ENCODE measurements at regions not wholly inside any gene's neighbourhood (a gene's known extent, or its start where the extent isn't known, plus 50 kb on each side); places are given as distances from the start of the nearest gene placed in this dataset.
A peak's percentile ranks its signal among the peaks of the same experiment; 100 is the strongest.

- Mint-ChIP-seq H3K4me1 (peaks cover 23% of the 10 kb centered on the region), H3K9me3 (no peaks in the 10 kb centered on the region), H3K4me3 (no peak overlapping the region), H3K27ac (no peak overlapping the region), H3K36me3 (no peaks in the 10 kb centered on the region), H3K27me3 (ENCODE audit: insufficient read depth, low read depth) (no peaks in the 10 kb centered on the region)
- Histone ChIP-seq H3K9me3 (ENCODE audit: low read depth) (no peaks in the 10 kb centered on the region), H3K4me1 (peaks cover 12% of the 10 kb centered on the region), H3K36me3 (no peaks in the 10 kb centered on the region), H3F3A (ENCODE audit: low read depth) (no peaks in the 10 kb centered on the region), H3K4me2 (no peak overlapping the region), H3K27me3 (no peaks in the 10 kb centered on the region), H3K9ac (no peak overlapping the region), H4K20me1 (ENCODE audit: low read depth) (no peaks in the 10 kb centered on the region), H3K4me3 (no peak overlapping the region), H2AFZ (replicated peaks) (no peak overlapping the region), H3K27ac (no peak overlapping the region), H3K79me2 (ENCODE audit: low read depth) (no peaks in the 10 kb centered on the region)
- no peak for DNase-seq (ENCODE audit: low spot score)
- TF ChIP-seq EZH2 (IDR thresholded peaks at IDR 0.05) (no peak), CTCF (IDR thresholded peaks at IDR 0.05) (no peak), EZH2phosphoT487 (IDR thresholded peaks at IDR 0.05) (no peak)
Observed at GRCh38 chr10:110360857-110361474, 56.2 kb upstream of the SMNDC1 start.

- H3K4me2 ChIP-seq: no peak overlapping the region
- Mint-ChIP-seq H3K27ac (no peak overlapping the region), H3K4me1 (peaks cover 19% of the 10 kb centered on the region)
Observed at GRCh38 chr10:110361800-110362456, 57.2 kb upstream of the SMNDC1 start.

GRCh38 chr10:110363572-110364411, 59.1 kb upstream of the SMNDC1 start:
- no peaks in the 10 kb centered on the region for H3K9me3 Mint-ChIP-seq
- no peaks in the 10 kb centered on the region for H3K36me3 Mint-ChIP-seq
- no peak for TF ChIP-seq CTCF (IDR thresholded peaks at IDR 0.05)
- TF ChIP-seq EZH2 (IDR thresholded peaks at IDR 0.05): no peak
- no peak for TF ChIP-seq EZH2phosphoT487 (IDR thresholded peaks at IDR 0.05)
- H3K4me3 ChIP-seq: no peak overlapping the region
- no peak overlapping the region for H2AFZ ChIP-seq (replicated peaks)
- peak; percentile 26 for DNase-seq (ENCODE audit: low spot score)
- H3K9me3 ChIP-seq (ENCODE audit: low read depth): no peaks in the 10 kb centered on the region
- H4K20me1 ChIP-seq (ENCODE audit: low read depth): no peaks in the 10 kb centered on the region
- peak overlapping the region; percentile 30 for H3K27ac Mint-ChIP-seq
- H3K4me1 ChIP-seq: peaks cover 12% of the 10 kb centered on the region
- no peaks in the 10 kb centered on the region for H3K27me3 ChIP-seq
- H3K4me2 ChIP-seq: no peak overlapping the region
- H3K79me2 ChIP-seq (ENCODE audit: low read depth): no peaks in the 10 kb centered on the region
- no peaks in the 10 kb centered on the region for H3K36me3 ChIP-seq
- no peaks in the 10 kb centered on the region for H3F3A ChIP-seq (ENCODE audit: low read depth)
- H3K27me3 Mint-ChIP-seq (ENCODE audit: insufficient read depth, low read depth): no peaks in the 10 kb centered on the region
- H3K27ac ChIP-seq: no peak overlapping the region
- H3K9ac ChIP-seq: no peak overlapping the region
- peaks cover 21% of the 10 kb centered on the region for H3K4me1 Mint-ChIP-seq
- no peak overlapping the region for H3K4me3 Mint-ChIP-seq

More at GRCh38 chr10:110361800-110362456, 57.2 kb upstream of the SMNDC1 start:
- no peak overlapping the region for H3K9ac ChIP-seq
- TF ChIP-seq EZH2phosphoT487 (IDR thresholded peaks at IDR 0.05) (no peak), CTCF (IDR thresholded peaks at IDR 0.05) (no peak), EZH2 (IDR thresholded peaks at IDR 0.05) (no peak)
- no peaks in the 10 kb centered on the region for H3K79me2 ChIP-seq (ENCODE audit: low read depth)
- no peaks in the 10 kb centered on the region for H4K20me1 ChIP-seq (ENCODE audit: low read depth)
- H2AFZ ChIP-seq (replicated peaks): no peak overlapping the region
- peak; percentile 38 for DNase-seq (ENCODE audit: low spot score)
- H3K4me3 ChIP-seq: no peak overlapping the region
- no peaks in the 10 kb centered on the region for H3K27me3 ChIP-seq
- no peaks in the 10 kb centered on the region for H3K9me3 ChIP-seq (ENCODE audit: low read depth)
- Mint-ChIP-seq H3K27me3 (ENCODE audit: insufficient read depth, low read depth) (no peaks in the 10 kb centered on the region), H3K9me3 (no peaks in the 10 kb centered on the region), H3K4me3 (no peak overlapping the region), H3K36me3 (no peaks in the 10 kb centered on the region)
- H3K4me1 ChIP-seq: peaks cover 12% of the 10 kb centered on the region
- no peak overlapping the region for H3K27ac ChIP-seq
- no peaks in the 10 kb centered on the region for H3K36me3 ChIP-seq
- no peaks in the 10 kb centered on the region for H3F3A ChIP-seq (ENCODE audit: low read depth)
